ENCODE measurements at regions not wholly inside any gene's neighbourhood (a gene's known extent, or its start where the extent isn't known, plus 50 kb on each side); places are given as distances from the start of the nearest gene placed in this dataset.
"Not testable (repeated sequence)": the region's sequence is repeated elsewhere in the genome, so short reads cannot be mapped to it uniquely, and the experiment has no call there.

DNA sequence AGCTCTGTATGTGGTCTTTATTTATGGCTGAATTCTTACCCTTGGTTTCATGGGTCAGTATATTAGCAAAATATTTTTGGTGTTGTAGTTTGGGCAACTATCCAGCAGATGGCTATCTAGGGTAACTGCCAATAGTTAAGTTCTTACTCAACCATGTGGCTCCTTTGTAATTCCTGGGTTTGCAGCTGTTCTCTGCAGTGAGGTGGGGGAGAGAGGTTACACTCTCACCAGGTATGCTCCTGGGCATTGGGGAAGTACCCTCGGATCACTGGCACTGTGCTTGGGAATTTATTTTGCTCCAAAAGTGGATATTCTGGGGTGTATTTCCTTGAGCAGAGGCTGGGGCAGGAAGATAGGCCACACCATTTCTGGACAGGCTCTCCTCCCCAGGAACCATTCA is 436.7 kb upstream of the TMPRSS15 start:
- no peak for DNase-seq
- intact Hi-C loops (cut with DNase I) = no loop called here
- Histone ChIP-seq H3K4me1 (no peaks in the 10 kb centered on the region), H3K9me3 (peaks cover 0 to 44% (median 0%) of the 10 kb centered on the region in 11 donors), H3K27me3 (no peaks in the 10 kb centered on the region), H3K4me3 (no peak overlapping the region), H3K36me3 (no peaks in the 10 kb centered on the region), H3K27ac (no peak overlapping the region)
- 72 to 77% methylated on average over 1 of the region's 1 CpG for whole genome bisulfite sequencing, 2 donors
- TF ChIP-seq, protein P1, sequence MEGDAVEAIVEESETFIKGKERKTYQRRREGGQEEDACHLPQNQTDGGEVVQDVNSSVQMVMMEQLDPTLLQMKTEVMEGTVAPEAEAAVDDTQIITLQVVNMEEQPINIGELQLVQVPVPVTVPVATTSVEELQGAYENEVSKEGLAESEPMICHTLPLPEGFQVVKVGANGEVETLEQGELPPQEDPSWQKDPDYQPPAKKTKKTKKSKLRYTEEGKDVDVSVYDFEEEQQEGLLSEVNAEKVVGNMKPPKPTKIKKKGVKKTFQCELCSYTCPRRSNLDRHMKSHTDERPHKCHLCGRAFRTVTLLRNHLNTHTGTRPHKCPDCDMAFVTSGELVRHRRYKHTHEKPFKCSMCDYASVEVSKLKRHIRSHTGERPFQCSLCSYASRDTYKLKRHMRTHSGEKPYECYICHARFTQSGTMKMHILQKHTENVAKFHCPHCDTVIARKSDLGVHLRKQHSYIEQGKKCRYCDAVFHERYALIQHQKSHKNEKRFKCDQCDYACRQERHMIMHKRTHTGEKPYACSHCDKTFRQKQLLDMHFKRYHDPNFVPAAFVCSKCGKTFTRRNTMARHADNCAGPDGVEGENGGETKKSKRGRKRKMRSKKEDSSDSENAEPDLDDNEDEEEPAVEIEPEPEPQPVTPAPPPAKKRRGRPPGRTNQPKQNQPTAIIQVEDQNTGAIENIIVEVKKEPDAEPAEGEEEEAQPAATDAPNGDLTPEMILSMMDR (IDR thresholded peaks at IDR 0.05) = no peak
- ATAC-seq = no peak

DNA sequence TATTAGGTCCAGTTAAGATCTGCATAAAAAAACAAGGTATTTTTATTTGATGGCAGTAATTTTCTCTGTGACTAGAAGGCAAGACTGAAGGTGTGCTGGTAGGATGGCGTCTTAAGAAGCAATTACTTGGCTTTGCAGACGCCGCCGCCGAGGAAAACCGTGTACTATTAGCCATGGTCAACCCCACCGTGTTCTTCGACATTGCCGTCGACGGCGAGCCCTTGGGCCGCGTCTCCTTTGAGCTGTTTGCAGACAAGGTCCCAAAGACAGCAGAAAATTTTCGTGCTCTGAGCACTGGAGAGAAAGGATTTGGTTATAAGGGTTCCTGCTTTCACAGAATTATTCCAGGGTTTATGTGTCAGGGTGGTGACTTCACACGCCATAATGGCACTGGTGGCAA is 454.0 kb upstream of the TMPRSS15 start:
- intact Hi-C loops (cut with DNase I); H3K36me3 ChIP-seq; H3K27me3 ChIP-seq; ATAC-seq; H3K4me3 ChIP-seq; H3K4me1 ChIP-seq; H3K27ac ChIP-seq; DNase-seq: not testable (repeated sequence)
- WGBS, 2 donors = 89 to 92% methylated on average over 15 to 16 of the region's 16 CpGs
- H3K9me3 ChIP-seq = peaks cover 0 to 43% (median 0%) of the 10 kb centered on the region in 11 donors

DNA sequence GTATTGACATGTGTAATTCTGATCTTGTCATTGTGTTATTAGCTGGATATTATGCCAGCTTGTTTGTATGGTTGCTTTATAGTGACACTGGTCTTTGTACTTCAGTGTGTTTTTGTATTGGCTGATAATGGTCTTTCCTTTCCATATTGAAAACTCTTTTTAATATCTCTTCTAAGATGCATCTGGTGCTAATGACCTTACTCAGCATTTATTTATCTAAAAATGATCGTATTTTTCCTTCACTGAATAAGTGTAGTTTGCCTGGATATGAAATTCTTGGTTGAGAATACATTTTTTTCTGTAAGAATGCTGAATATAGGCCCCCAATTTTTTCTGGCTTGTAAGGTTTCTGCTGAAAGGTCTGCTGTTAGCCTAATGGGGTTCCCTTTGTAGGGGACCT is 465.5 kb upstream of the TMPRSS15 start:
- peaks cover 0 to 32% (median 0%) of the 10 kb centered on the region in 11 donors for H3K9me3 ChIP-seq
- TF ChIP-seq, protein P1 (IDR thresholded peaks at IDR 0.05) = no peak
- H3K36me3 ChIP-seq = no peaks in the 10 kb centered on the region
- no peaks in the 10 kb centered on the region for H3K27me3 ChIP-seq
- intact Hi-C loops (cut with DNase I) = no loop called here
- DNase-seq (no peak), ATAC-seq (no peak)
- 57 to 65% methylated on average over 1 of the region's 1 CpG for WGBS, 2 donors
- no peaks in the 10 kb centered on the region for H3K4me1 ChIP-seq
- H3K4me3 ChIP-seq = no peak overlapping the region
- H3K27ac ChIP-seq = no peak overlapping the region

- TF ChIP-seq, protein P1 (IDR thresholded peaks at IDR 0.05) = no peak
- peak in 3 of 8 donors; percentile 49 to 75 (median 55) for ATAC-seq
- Histone ChIP-seq H3K27me3 (no peaks in the 10 kb centered on the region), H3K36me3 (no peaks in the 10 kb centered on the region), H3K9me3 (peaks cover 0 to 53% (median 0%) of the 10 kb centered on the region in 11 donors), H3K27ac (no peak overlapping the region), H3K4me3 (no peak overlapping the region), H3K4me1 (peaks cover 0 to 6% (median 0%) of the 10 kb centered on the region in 9 donors)
- intact Hi-C loops (cut with DNase I) = no loop called here
- WGBS, 2 donors = 44 to 56% methylated on average over 9 of the region's 9 CpGs
- no peak for DNase-seq
Observed at GRCh38 chr21:18877917-18878316, 474.3 kb upstream of the TMPRSS15 start.

GRCh38 chr21:18887922-18888602 is 484.5 kb upstream of the TMPRSS15 start:
- ATAC-seq (no peak), DNase-seq (no peak)
- H3K9me3 ChIP-seq = peaks cover 0 to 21% (median 0%) of the 10 kb centered on the region in 11 donors

More at GRCh38 chr21:18887922-18888602, 484.5 kb upstream of the TMPRSS15 start:
- no peaks in the 10 kb centered on the region for H3K36me3 ChIP-seq
- no peaks in the 10 kb centered on the region for H3K4me1 ChIP-seq
- TF ChIP-seq, protein P1 (IDR thresholded peaks at IDR 0.05) = no peak
- H3K27me3 ChIP-seq = no peaks in the 10 kb centered on the region
- intact Hi-C loops (cut with DNase I) = no loop called here
- H3K27ac ChIP-seq = no peak overlapping the region
- WGBS, 2 donors = 80 to 86% methylated on average over 4 of the region's 4 CpGs
- H3K4me3 ChIP-seq = no peak overlapping the region
